OCI-M2 (cell line): ENCODE measurements at regions not wholly inside any gene's neighbourhood (a gene's known extent, or its start where the extent isn't known, plus 50 kb on each side); places are given as distances from the start of the nearest gene placed in this dataset.

Experiments used
- DNase-seq: peaks from one replicate; lab custom pipeline; 2025; ENCODE audit not compliant: unreplicated experiment; lab: John Stamatoyannopoulos, UW

DNA sequence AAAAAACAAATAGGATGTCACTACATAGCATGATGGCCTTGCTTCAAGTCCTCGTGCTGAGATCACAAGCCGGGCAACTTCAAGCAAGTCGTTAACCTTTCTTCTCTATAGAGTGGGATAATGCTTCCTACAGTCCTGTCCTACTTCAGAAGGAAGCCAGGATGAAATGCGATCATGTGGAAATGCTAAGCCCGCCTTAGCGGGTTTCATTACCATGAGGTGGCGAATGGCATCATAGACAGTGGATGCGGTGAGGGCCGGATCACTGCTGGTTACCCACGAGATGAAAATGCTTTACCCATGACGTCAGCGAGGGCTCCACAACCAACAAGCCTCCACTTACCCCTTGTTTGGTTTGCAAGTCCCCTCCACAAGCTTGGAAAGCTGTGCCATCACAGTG is 206.4 kb downstream of the TBXT start:
- no peak for DNase-seq

DNA sequence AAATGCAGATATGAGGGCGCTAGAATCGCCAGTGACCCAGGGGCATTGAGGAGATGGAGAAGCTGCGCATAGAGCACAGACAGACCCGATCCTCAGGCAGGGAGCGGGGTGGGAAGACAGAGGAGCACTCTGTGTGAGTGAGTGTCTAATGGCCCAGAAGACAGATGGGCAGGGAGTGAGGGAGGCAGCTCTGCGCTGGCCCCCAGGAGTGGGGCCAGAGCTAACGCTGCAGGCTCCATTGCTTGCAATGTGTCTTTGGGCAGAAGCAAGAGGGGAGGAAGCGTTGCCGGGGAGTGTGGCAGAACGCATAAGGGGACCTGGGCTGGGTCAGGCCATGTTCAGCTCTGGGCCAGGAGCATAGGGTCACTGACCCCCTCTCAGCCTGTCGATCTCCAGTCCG is 207.0 kb downstream of the TBXT start:
- DNase-seq = no peak

- no peak for DNase-seq
Observed at GRCh38 chr6:165959627-165960026, 208.0 kb downstream of the TBXT start.

GRCh38 chr6:165956874-165957273 is 210.8 kb downstream of the TBXT start:
- DNase-seq = no peak

- no peak for DNase-seq
Observed at GRCh38 chr6:165952514-165952913, 215.1 kb downstream of the TBXT start.

DNA sequence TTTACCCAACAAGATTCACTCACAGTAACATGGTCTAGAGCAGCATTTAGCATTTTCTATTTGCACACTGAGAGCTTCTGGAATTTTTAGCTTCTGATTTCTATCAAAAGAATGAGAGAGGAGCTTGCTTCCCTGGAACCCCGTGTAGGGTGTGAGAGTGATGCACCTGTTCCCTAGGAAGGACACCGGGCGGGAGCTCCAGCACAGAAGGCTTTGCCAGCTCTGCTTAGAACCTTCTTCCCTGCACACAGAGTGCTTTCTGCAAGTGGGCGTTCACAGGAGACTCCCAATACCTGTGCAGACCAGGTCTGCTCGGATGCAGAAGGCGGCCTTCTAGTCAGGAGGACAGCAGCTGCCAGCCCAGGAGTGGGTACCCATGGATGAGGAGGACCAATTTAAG is 217.3 kb downstream of the TBXT start:
- no peak for DNase-seq

- DNase-seq = no peak
Observed at GRCh38 chr6:165949324-165949723, 218.3 kb downstream of the TBXT start.

- no peak for DNase-seq
Observed at GRCh38 chr6:165944002-165944466, 223.6 kb downstream of the TBXT start.

DNA sequence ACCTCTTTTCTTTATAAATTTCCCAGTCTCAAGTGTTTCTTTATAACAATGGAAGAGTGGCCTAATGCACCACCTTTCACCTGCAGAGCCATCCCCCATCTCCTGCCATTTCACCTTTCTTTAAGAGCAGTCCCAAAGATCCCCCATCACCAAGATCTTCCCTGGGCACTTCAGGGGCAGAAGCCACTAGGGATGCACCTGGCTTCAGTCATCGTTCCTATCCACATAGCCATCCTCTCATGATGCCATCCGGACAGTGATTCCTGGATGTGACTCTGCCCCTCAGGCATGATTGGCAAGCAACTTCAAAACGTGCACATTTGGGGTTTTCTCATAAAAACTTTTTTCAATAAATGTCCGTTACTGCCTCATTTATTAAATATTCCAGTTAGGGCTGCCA is 225.9 kb downstream of the TBXT start:
- DNase-seq = no peak

DNA sequence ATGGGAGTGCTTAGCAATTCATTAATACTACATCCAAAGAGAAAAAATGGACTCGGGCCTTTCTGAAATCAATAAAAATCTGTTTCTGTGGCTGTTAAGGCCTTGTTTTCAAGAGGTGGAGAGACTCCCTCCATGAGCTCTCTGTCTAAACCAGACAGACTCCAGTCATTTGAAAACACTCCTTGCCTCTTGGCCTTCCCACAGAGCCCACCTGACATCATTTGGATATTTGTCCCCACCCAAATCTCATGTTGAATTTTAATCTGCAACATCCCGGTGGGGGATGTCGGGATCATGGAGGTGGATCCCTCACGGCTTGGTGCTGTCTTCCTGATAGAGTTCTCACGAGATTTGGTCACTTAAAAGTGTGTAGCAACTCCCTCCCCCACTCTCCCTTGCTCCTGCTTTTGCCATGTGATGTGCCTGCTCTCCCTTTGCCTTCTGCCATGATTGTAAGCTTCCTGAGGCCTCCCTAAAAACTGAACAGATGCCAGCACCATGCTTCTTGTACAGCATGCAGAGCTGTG is 226.3 kb downstream of the TBXT start:
- no peak for DNase-seq

DNA sequence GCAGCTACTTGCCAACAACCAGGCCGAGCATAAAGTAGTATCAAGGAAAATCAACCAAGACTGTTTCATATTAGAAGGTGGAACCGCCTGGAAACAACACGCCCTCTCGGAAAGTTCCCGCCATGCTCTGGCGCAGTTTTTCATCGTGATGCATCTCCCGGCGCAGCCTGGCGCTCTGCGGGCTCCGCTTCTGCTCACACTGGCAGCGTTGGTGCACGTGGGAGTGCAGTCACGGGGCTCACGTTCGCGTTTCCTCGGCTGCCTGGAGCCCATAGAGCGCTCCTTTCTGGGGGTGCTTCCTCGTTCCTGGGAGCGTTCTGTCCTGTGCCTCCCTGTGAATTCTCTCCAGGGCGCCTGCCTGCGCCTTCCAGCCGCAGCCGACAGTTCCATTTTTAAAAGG is 227.3 kb downstream of the TBXT start:
- DNase-seq = no peak

- DNase-seq = no peak
Observed at GRCh38 chr6:165939601-165940290, 227.9 kb downstream of the TBXT start.

GRCh38 chr6:165939047-165939446 is 228.6 kb downstream of the TBXT start:
- DNase-seq = no peak

DNA sequence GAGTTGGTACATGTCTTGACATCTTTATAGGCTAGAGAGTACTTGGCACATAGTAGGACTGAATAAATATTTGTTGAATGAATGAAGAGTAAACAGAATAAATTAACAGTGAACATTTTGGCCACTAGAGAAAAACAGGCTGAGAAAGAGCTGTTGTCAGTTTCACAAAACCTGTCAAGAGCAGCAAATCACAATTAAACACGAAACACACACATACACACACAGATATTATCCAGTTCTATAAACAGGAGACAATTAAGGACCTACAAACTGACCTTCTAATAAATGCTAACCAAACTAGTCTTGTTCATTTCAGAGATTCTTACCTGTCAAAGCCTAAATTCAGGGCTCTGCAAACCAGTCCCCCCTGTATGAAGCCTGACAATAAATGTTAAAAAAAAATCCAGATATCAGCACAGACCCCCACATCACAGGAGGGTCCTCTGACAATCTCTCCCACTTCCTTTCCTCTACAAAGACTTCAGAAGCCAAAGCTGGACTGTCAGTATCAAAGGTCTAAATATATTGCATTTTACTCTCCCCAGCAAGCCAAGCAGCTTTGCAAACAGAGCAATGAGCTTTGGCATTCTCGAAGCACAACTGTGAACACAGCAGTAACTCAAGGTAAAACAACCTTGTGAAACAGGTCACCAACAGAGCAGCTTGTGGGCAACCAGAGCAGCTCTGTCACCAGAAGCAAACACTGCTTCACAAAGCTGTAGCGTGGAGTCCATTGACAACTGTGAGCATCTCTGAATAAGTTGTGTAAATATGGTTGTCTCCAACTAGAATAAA is 229.9 kb downstream of the TBXT start:
- no peak for DNase-seq

DNA sequence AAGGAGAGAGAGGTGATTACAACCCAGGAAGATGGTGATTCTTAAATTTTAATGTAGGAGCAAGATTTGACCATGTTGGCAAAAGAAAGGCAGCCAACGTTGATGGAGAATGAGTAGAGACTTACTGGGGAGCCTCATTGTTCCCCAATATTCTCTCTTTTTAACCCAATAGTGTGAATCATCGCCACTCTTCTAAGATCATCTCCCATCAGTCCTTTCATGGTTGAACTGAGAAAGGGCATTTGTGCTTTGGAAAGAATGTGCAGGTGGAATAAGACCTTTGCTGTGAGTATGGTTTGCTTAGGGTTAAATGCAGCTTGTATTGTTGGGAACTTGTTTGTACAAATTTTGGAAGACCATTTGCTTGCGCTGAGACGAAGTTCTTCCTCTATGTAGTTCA is 231.0 kb downstream of the TBXT start:
- no peak for DNase-seq

DNA sequence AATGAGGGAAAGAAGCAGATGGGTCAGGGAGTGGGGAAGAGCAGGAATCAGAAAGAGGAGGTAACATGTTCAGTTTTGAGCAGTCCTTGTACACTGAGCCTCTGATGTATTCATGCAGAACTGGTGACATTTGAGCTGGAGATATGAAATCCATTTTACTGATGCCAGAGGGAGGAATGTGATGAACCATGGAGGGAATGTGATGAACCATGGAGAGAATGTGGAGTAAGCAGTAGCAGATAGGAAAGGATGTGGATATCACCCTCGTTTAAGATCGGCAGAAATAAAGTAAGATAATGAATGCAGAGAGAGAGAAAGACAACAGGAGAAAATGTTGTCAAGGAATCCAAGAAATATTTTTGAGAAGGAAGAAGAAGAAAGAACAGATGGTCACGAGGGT is 231.6 kb downstream of the TBXT start:
- DNase-seq = no peak

DNA sequence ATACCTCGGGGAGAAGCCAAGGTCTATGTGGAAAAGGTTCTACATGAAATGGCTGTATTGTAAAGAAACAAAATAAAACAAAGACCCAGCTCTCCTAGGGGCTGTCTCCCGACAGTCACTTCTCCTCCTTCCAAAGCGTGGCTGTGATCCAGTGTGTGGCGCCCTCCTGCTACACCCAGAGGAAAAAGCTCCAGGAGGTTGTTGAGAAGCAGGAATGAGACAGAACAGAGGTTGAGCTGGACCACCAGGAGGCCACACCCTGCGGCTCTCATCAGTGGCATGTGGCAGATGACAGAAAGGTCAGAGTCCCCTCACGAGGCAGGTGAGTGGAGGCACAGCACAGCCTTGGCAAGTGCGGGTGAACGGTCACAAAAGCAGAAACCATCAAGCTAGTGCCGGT is 236.0 kb downstream of the TBXT start:
- DNase-seq = no peak

- no peak for DNase-seq
Observed at GRCh38 chr6:165930668-165931214, 236.9 kb downstream of the TBXT start.

DNA sequence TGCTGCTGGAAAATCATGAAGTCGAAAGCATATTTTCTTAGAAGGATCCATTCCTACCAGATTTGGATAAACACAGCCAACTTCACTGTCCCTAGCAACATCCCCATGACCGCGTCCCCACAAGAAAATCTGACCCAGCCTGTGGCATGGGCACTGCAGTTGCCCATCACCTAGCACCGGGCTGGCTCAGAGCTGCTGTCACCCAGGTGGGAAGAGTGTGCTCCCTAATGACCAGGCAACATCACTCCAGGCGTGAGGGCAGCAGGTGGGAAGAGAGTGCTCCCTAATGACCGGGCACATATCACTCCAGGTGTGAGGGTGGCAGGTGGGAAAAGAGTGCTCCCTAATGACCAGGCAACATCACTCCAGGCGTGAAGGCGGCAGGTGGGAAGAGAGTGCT is 238.0 kb downstream of the TBXT start:
- no peak for DNase-seq

GRCh38 chr6:165926378-165926777 is 241.3 kb downstream of the TBXT start:
- no peak for DNase-seq

- DNase-seq = no peak
Observed at GRCh38 chr6:165925474-165926156, 242.0 kb downstream of the TBXT start.
